B cell (primary cell): ENCODE measurements at regions not wholly inside any gene's neighbourhood (a gene's known extent, or its start where the extent isn't known, plus 50 kb on each side); places are given as distances from the start of the nearest gene placed in this dataset.

Experiments
- ATAC-seq: fragments of 200-7000 bp; cut with Tn5 transposase; one replicate; pipeline ENCODE4 v1.10.0; 2021; ENCODE audit warnings: low read depth, mild to moderate bottlenecking, moderate number of reproducible peaks, moderate library complexity
- CTCF ChIA-PET: fragments of 350-600 bp; sonication (Branson Sonifier 250); formaldehyde crosslinking; loops from one replicate; lab custom pipeline; 2021; ENCODE audit warnings: antibody characterized with exemption, inconsistent platforms; lab: Charles Lee
- POLR2A ChIA-PET: fragments of 350-600 bp; sonication (Branson Sonifier 250); formaldehyde crosslinking; loops from one replicate; lab custom pipeline; 2021; ENCODE audit warnings: antibody characterized with exemption; lab: Charles Lee
- DNase-seq: peaks from one replicate; pipeline ENCODE4 v3.0.0; 2013
- H2AFZ ChIP-seq: 2 replicates; pipeline ENCODE4 v1.6.1; 2012; ENCODE audit warnings: mild to moderate bottlenecking, low read depth, low read length; ENCODE audit not compliant: insufficient read depth, poor library complexity, severe bottlenecking
- H3K27ac ChIP-seq, 2 donors: 1 replicate in 1 of 2; 2 replicates in 1 of 2; pipeline ENCODE4 v1.5.1; 2012 to 2013; ENCODE audit warnings: low read length in 2 of 2, mild to moderate bottlenecking in 2 of 2, moderate library complexity in 1 of 2
- H3K27me3 ChIP-seq, 4 experiments: fragments of 200-600 bp in 1 of 4; sonication (generic) in 1 of 4; replicated peaks in 1 of 4; 1 replicate in 2 of 4; 2 replicates in 2 of 4; pipeline versions ENCODE4 v1.6.1 to v1.7.0; 2013 to 2016; ENCODE audit warnings: low read length in 3 of 4, mild to moderate bottlenecking in 2 of 4, mixed read lengths in 1 of 4, moderate library complexity in 1 of 4; ENCODE audit not compliant: insufficient read depth in 4 of 4, control insufficient read depth in 3 of 4; ENCODE audit errors: control extremely low read depth in 1 of 4
- H3K36me3 ChIP-seq, 2 experiments: replicated peaks in 1 of 2; 1 replicate in 1 of 2; 2 replicates in 1 of 2; pipeline versions ENCODE4 v1.6.1 to v1.7.1; 2013; ENCODE audit warnings: low read length in 1 of 2; ENCODE audit not compliant: insufficient read depth in 2 of 2, control insufficient read depth in 1 of 2; ENCODE audit errors: control extremely low read depth in 1 of 2, extremely low read depth in 1 of 2
- H3K4me1 ChIP-seq, 2 donors: fragments of 200-600 bp in 1 of 2; sonication (generic) in 1 of 2; 1 replicate in 1 of 2; 2 replicates in 1 of 2; pipeline versions ENCODE4 v1.5.1 to v1.6.1; 2013 to 2017; ENCODE audit warnings: low read length in 2 of 2; ENCODE audit not compliant: control insufficient read depth in 2 of 2, insufficient read depth in 2 of 2
- H3K4me2 ChIP-seq: replicated peaks from 2 replicates; pipeline ENCODE3; 2012; ENCODE audit warnings: mild to moderate bottlenecking, low read depth, low read length; ENCODE audit not compliant: poor library complexity, severe bottlenecking
- H3K4me3 ChIP-seq, 5 experiments: fragments of 200-600 bp in 1 of 5; sonication (generic) in 1 of 5; 1 replicate in 3 of 5; 2 replicates in 2 of 5; pipeline versions ENCODE4 v1.5.1 to v1.7.0; 2011 to 2016; ENCODE audit warnings: low read length in 4 of 5, mild to moderate bottlenecking in 4 of 5, low read depth in 2 of 5, control low read depth in 1 of 5, moderate library complexity in 1 of 5; ENCODE audit not compliant: insufficient read depth in 1 of 5; ENCODE audit errors: control extremely low read depth in 1 of 5, extremely low read depth in 1 of 5
- H3K79me2 ChIP-seq: fragments of 200-600 bp; sonication (generic); one replicate; pipeline ENCODE4 v1.6.0; 2016; ENCODE audit warnings: low read length; ENCODE audit not compliant: control insufficient read depth, insufficient read depth
- H3K9ac ChIP-seq: fragments of 200-600 bp; sonication (generic); 2 replicates; pipeline ENCODE4 v1.6.1; 2017; ENCODE audit warnings: mild to moderate bottlenecking, low read length, moderate library complexity
- H3K9me3 ChIP-seq, 3 donors: one replicate each; pipeline versions ENCODE4 v1.6.1 to v1.7.1; 2013; ENCODE audit warnings: low read length in 2 of 3; ENCODE audit not compliant: control insufficient read depth in 2 of 3, insufficient read depth in 1 of 3; ENCODE audit errors: control extremely low read depth in 1 of 3
- H4K20me1 ChIP-seq: 2 replicates; pipeline ENCODE4 v1.6.0; 2012; ENCODE audit warnings: mild to moderate bottlenecking, low read length; ENCODE audit not compliant: insufficient read depth, control insufficient read depth, poor library complexity, severe bottlenecking
- H3K27ac Mint-ChIP-seq: one replicate; pipeline ENCODE4 v1.8.0; 2021; ENCODE audit warnings: mixed read lengths
- H3K27me3 Mint-ChIP-seq: one replicate; pipeline ENCODE4 v1.8.0; 2021; ENCODE audit warnings: mixed read lengths
- H3K4me1 Mint-ChIP-seq: one replicate; pipeline ENCODE4 v1.8.0; 2021; ENCODE audit warnings: mixed read lengths
- H3K4me3 Mint-ChIP-seq: one replicate; pipeline ENCODE4 v1.8.0; 2021; ENCODE audit warnings: mixed read lengths
- H3K9me3 Mint-ChIP-seq: one replicate; pipeline ENCODE4 v1.8.0; 2022; ENCODE audit warnings: mixed read lengths; ENCODE audit not compliant: insufficient read depth
- CTCF ChIP-seq: fragments of 200-600 bp; IDR thresholded peaks from one replicate; pipeline ENCODE4 v1.8.0; 2022; ENCODE audit warnings: antibody characterized with exemption, mild to moderate bottlenecking
- EZH2 ChIP-seq: IDR thresholded peaks from 2 replicates; pipeline ENCODE4 v1.6.1; 2012; ENCODE audit warnings: borderline replicate concordance, low read depth, mild to moderate bottlenecking, moderate library complexity, low read length; ENCODE audit not compliant: insufficient read depth, poor library complexity, severe bottlenecking
- WGBS: methylation state at CpG from one replicate; pipeline ENCODE4 v1.1.5; 2013; ENCODE audit warnings: missing lambda C conversion rate; ENCODE audit not compliant: insufficient coverage; 5-methylcytosine and 5-hydroxymethylcytosine counted together
- intact Hi-C: fragments of 100-400 bp; cut with micrococcal nuclease; formaldehyde crosslinking; loops from one replicate; pipeline ENCODE4 v1.10.0; 2022

GRCh38 chr14:98176892-98177291 is 1095.1 kb downstream of the BCL11B start:
- no peak for ATAC-seq
- Histone ChIP-seq H4K20me1 (no peaks in the 10 kb centered on the region), H3K27me3 (no peaks in the 10 kb centered on the region), H2AFZ (no peak overlapping the region), H3K27ac (no peak overlapping the region), H3K9ac (no peak overlapping the region), H3K9me3 (peaks cover 0 to 9% (median 0%) of the 10 kb centered on the region in 3 donors), H3K36me3 (no peaks in the 10 kb centered on the region), H3K79me2 (no peaks in the 10 kb centered on the region), H3K4me1 (no peaks in the 10 kb centered on the region), H3K4me3 (no peak overlapping the region), H3K4me2 (no peak overlapping the region)
- Mint-ChIP-seq H3K27me3 (no peaks in the 10 kb centered on the region), H3K27ac (no peak overlapping the region), H3K4me1 (no peaks in the 10 kb centered on the region), H3K4me3 (no peak overlapping the region), H3K9me3 (no peaks in the 10 kb centered on the region)
- CTCF ChIA-PET: no interaction called here
- DNase-seq: no peak
- no CpG with 5 or more reads among the region's 3 CpGs for WGBS
- TF ChIP-seq CTCF: no peak
- no peak for TF ChIP-seq EZH2
- POLR2A ChIA-PET: no interaction called here
- intact Hi-C loops: no loop called here

- Histone ChIP-seq H3K36me3 (no peaks in the 10 kb centered on the region), H2AFZ (no peak overlapping the region), H3K9ac (no peak overlapping the region), H3K4me2 (no peak overlapping the region), H3K4me1 (no peaks in the 10 kb centered on the region), H3K79me2 (no peaks in the 10 kb centered on the region), H3K27ac (no peak overlapping the region), H4K20me1 (no peaks in the 10 kb centered on the region), H3K27me3 (no peaks in the 10 kb centered on the region), H3K9me3 (peaks cover 0 to 3% (median 0%) of the 10 kb centered on the region in 3 donors), H3K4me3 (no peak overlapping the region)
- Mint-ChIP-seq H3K4me1 (no peaks in the 10 kb centered on the region), H3K27ac (no peak overlapping the region), H3K4me3 (no peak overlapping the region), H3K9me3 (no peaks in the 10 kb centered on the region), H3K27me3 (no peaks in the 10 kb centered on the region)
- intact Hi-C loops: no loop called here
- ChIA-PET CTCF (no interaction called here), POLR2A (no interaction called here)
- TF ChIP-seq CTCF (no peak), EZH2 (no peak)
- no peak for ATAC-seq
- no peak for DNase-seq
- WGBS: 55% methylated on average over 1 of the region's 1 CpG
Observed at GRCh38 chr14:98177551-98177950, 1094.4 kb downstream of the BCL11B start.
